Gastroesophageal sphincter (tissue), 3 donors: ENCODE measurements at regions not wholly inside any gene's neighbourhood (a gene's known extent, or its start where the extent isn't known, plus 50 kb on each side); places are given as distances from the start of the nearest gene placed in this dataset.

Experiments
- CTCF ChIP-seq, 4 experiments: fragments of 200-600 bp in 2 of 4; fragments of 450-650 bp in 2 of 4; sonication (generic) in 1 of 4; IDR thresholded peaks; one replicate each; pipeline ENCODE4 v1.5.1; 2017 to 2019; ENCODE audit warnings: antibody characterized with exemption in 4 of 4, mild to moderate bottlenecking in 2 of 4, moderate library complexity in 2 of 4
- EP300 ChIP-seq: sonication (generic); formaldehyde crosslinking; IDR thresholded peaks from one replicate; pipeline ENCODE4 v1.6.1; 2017; ENCODE audit warnings: antibody characterized with exemption, mild to moderate bottlenecking
- POLR2A ChIP-seq, 2 donors: fragments of 450-650 bp; IDR thresholded peaks; one replicate each; pipeline ENCODE4 v1.6.1; 2017; ENCODE audit warnings: antibody characterized with exemption in 2 of 2, mild to moderate bottlenecking in 2 of 2, moderate library complexity in 1 of 2
- POLR2AphosphoS5 ChIP-seq: sonication (generic); formaldehyde crosslinking; IDR thresholded peaks from one replicate; pipeline ENCODE4 v1.6.1; 2017; ENCODE audit warnings: antibody characterized with exemption

GRCh38 chr4:92064574-92064973 lies 239.2 kb upstream of the GRID2 start:
- TF ChIP-seq CTCF (IDR thresholded peaks at IDR 0.05) = no peak
- no peak for TF ChIP-seq POLR2AphosphoS5
- no peak for TF ChIP-seq EP300
- TF ChIP-seq POLR2A (IDR thresholded peaks at IDR 0.05) = no peak
